AG09319 (cell line): ENCODE measurements at regions not wholly inside any gene's neighbourhood (a gene's known extent, or its start where the extent isn't known, plus 50 kb on each side); places are given as distances from the start of the nearest gene placed in this dataset.
"Not testable (repeated sequence)": the region's sequence is repeated elsewhere in the genome, so short reads cannot be mapped to it uniquely, and the experiment has no call there.

Source experiments
- DNase-seq: peaks from one replicate; pipeline ENCODE4 v3.0.0-alpha.2; 2010; ENCODE audit warnings: low read depth; ENCODE audit errors: extremely low read depth
- TF ChIP-seq, protein P1 (sequence below): IDR thresholded peaks from 2 replicates; pipeline ENCODE4 v1.5.1; 2011; ENCODE audit warnings: low read depth, mild to moderate bottlenecking, inconsistent platforms, low read length, moderate library complexity

DNA sequence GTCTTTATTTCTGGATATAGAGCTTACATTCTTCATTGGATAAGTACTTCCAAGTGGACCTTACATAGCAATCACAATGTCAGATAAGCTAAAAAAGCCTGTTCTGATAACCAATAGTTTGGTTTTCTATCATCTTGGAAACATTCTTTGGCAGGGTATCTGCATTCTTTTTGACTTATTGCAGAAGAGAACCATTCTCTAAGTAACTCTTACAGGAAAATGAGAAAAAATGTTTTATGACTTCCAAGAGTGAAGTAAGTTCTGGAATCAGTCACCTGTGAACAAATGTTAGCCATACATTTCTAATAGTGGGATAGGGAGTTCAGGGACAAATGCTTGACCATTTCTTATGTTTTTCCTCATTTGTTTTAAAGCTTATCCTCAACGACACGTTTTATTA lies 564.0 kb downstream of the CD109 start:
- DNase-seq: no peak
- TF ChIP-seq, protein P1, sequence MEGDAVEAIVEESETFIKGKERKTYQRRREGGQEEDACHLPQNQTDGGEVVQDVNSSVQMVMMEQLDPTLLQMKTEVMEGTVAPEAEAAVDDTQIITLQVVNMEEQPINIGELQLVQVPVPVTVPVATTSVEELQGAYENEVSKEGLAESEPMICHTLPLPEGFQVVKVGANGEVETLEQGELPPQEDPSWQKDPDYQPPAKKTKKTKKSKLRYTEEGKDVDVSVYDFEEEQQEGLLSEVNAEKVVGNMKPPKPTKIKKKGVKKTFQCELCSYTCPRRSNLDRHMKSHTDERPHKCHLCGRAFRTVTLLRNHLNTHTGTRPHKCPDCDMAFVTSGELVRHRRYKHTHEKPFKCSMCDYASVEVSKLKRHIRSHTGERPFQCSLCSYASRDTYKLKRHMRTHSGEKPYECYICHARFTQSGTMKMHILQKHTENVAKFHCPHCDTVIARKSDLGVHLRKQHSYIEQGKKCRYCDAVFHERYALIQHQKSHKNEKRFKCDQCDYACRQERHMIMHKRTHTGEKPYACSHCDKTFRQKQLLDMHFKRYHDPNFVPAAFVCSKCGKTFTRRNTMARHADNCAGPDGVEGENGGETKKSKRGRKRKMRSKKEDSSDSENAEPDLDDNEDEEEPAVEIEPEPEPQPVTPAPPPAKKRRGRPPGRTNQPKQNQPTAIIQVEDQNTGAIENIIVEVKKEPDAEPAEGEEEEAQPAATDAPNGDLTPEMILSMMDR: no peak

DNA sequence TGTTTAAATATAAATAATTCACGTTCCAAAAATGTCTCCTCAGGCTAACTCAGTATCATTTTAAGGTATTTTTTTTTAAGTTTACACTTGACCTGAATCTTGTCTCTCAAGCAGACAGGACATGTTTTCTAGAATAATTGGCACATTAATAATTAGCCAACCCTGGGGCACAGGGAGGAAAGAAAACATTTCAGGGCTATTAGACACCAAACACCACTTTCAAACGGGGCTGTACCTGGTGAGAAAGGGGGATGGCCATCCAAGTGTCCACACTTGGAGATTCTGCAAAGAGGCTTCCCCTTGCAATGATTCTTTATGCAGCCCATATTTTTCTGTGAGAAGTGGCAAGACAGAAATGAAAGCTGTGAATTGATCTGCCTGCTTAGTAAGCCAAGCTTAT lies 560.8 kb downstream of the CD109 start:
- TF ChIP-seq, protein P1: no peak
- no peak for DNase-seq

DNA sequence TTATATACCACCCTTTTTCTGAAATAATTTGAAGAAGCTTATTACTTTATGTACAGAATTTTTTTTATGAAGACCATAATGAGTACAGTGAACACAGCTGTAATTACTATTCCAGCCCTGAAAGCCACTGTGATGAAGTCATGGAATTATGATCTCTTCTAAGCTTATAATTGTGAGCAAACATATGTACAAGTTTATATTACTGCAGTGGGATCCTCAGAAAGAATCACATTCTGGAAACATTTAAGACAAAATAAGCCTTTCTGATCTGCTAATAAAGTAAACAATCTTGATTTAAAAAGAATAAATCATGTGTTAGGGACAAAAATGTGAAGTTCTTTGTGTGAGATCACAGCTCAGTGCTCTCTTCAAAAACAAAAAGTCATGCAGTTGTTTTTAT lies 560.4 kb downstream of the CD109 start:
- DNase-seq: peak; percentile 29
- TF ChIP-seq, protein P1: no peak

DNA sequence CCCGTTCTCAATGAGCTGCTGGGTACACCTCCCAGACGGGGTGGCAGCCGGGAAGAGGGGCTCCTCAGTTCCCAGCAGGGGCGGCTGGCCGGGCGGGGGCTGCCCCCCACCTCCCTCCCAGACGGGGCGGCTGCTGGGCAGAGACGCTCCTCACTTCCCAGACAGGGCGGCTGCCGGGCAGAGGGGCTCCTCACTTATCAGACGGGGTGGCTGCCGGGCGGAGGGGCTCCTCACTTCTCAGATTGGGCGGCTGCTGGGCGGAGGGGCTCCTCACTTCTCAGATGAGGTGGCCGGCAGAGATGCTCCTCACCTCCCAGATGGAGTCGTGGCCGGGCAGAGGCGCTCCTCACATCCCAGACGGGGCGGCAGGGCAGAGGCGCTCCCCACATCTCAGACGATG lies 559.0 kb downstream of the CD109 start:
- not testable (repeated sequence) for DNase-seq

DNA sequence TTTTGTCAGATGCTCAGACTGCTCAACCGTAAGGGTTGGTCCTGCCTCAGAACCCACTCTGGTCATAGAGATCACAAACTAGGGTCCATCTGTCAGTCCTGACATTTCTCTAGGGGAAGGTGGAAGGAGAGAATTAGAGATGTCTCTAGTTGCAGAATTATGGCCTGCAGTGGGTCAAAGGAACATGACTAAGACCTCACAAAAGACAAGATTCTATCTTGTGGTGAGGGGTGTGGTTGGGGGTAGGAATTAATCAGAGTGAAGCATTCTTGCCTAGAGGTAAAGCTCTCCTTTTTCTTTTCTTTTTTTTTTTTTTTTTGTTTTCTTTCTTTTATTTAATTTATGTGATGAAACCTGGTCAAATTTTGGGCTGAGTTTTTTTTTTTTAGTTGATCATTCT lies 558.1 kb downstream of the CD109 start:
- DNase-seq: not testable (repeated sequence)

DNA sequence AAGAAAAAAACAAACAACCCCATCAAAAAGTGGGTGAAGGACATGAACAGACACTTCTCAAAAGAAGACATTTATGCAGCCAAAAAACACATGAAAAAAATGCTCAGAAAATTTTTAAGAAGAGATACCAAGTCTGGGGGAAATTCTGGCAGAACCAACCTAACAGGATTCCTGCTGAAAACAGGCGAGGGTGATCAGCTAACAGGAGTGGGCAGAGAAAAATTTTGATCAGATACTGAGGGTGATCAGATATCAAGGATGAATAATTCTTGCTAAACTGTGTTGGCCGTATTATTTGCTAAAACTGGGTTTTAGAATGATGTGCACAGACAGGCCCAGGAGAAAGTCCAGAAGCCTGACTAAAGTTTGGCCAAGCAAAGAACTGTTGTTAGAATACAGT lies 557.3 kb downstream of the CD109 start:
- TF ChIP-seq, protein P1: no peak
- no peak for DNase-seq

DNA sequence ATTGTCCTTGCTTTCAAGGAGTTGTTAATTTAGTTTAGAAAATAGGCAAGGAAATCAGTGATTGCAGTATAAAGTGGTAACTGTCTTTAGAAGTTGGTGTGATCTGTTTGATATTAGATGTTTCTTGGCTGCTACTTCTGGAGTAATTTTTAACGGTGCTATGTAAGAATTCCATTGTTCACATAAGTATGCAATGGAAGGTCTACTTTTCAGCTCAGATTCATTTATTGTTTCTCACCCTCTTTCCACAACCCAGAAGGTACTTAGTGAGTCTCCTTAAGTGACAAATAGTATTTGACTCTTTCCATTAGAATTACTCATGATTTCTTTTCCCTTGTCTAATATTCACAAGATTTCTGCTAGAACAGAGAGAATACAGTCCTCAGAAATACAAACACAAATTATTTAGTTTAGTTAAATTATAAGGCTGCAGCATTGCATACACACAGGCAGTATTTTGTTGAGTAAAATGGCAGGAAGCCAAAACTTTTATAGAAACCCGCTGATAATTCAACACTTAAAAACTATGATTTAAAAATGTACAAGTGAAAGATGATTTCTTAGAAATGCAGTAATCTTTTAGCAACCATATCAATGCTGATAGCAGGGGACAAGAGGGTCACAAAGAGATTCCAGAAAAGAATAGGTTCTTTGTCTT lies 554.3 kb downstream of the CD109 start:
- no peak for DNase-seq

DNA sequence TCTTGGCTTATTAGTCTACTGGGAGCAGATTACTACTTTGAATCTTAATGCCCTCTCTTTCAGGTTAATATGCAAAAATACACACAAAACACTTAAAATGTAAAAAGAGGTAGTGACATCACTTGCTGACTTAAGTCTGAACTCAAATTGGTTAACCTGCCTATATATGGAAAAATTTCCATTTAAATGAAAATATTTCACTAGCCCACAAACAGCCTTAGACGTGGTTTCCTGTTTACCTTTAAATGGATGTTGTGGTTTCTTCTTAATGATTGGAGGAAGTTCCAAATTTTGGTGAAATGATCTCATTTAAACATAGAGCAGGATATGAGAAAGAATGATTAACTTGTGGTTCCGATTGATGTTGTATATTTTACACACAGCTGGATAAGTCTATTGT lies 553.7 kb downstream of the CD109 start:
- TF ChIP-seq, protein P1: no peak
- peak; percentile 62 for DNase-seq

More for the DNA sequence above, 554.3 kb downstream of the CD109 start:
- TF ChIP-seq, protein P1: no peak
